Stomach (tissue), 8 donors: ENCODE measurements at regions not wholly inside any gene's neighbourhood (a gene's known extent, or its start where the extent isn't known, plus 50 kb on each side); places are given as distances from the start of the nearest gene placed in this dataset.
"Not testable (repeated sequence)": the region's sequence is repeated elsewhere in the genome, so short reads cannot be mapped to it uniquely, and the experiment has no call there.

Experiments used
- DNase-seq, 2 donors: peaks; one replicate each; pipeline versions ENCODE4 v3.0.0 to v3.0.0-alpha.2; 2013 to 2019
- H3K27ac ChIP-seq, 5 donors: fragments of 200-600 bp in 4 of 5; sonication (generic) in 4 of 5; one replicate each; pipeline ENCODE4 v1.5.1; 2013 to 2019; ENCODE audit warnings: mild to moderate bottlenecking in 1 of 5, moderate library complexity in 1 of 5
- H3K27me3 ChIP-seq, 3 donors: fragments of 200-600 bp; sonication (generic); one replicate each; pipeline ENCODE4 v1.5.1; 2017 to 2019; ENCODE audit warnings: mixed run types in 1 of 3
- H3K36me3 ChIP-seq, 4 donors: fragments of 200-600 bp; sonication (generic); 1 replicate in 3 of 4; 2 replicates in 1 of 4; pipeline ENCODE4 v1.5.1; 2016 to 2019
- H3K4me1 ChIP-seq, 4 donors: fragments of 200-600 bp; sonication (generic); one replicate each; pipeline ENCODE4 v1.5.1; 2016 to 2019
- H3K4me3 ChIP-seq, 4 donors: fragments of 200-600 bp; sonication (generic) in 3 of 4; one replicate each; pipeline ENCODE4 v1.5.1; 2016 to 2019; ENCODE audit warnings: mild to moderate bottlenecking in 1 of 4
- H3K9me3 ChIP-seq, 4 donors: fragments of 200-600 bp; sonication (generic); one replicate each; pipeline ENCODE4 v1.5.1; 2016 to 2019
- EP300 ChIP-seq: sonication (generic); formaldehyde crosslinking; IDR thresholded peaks from one replicate; pipeline ENCODE4 v1.6.1; 2017; ENCODE audit warnings: antibody characterized with exemption
- POLR2A ChIP-seq, 4 donors: fragments of 450-650 bp; IDR thresholded peaks; one replicate each; pipeline ENCODE4 v1.6.1; 2016; ENCODE audit warnings: antibody characterized with exemption in 4 of 4, control low read depth in 2 of 4, mild to moderate bottlenecking in 1 of 4, moderate library complexity in 1 of 4
- POLR2AphosphoS5 ChIP-seq, 3 donors: sonication (generic); formaldehyde crosslinking; IDR thresholded peaks; one replicate each; pipeline ENCODE4 v1.6.1; 2016; ENCODE audit warnings: antibody characterized with exemption in 3 of 3
- WGBS, 5 donors: extraction: QIAGEN DNeasy Blood & Tissue Kit in 3 of 5; methylation state at CpG; one replicate each; pipeline versions ENCODE4 v1.1.5 to v1.1.7; 2013 to 2018; 5-methylcytosine and 5-hydroxymethylcytosine counted together
- intact Hi-C: fragments of 100-400 bp; cut with DNase I; formaldehyde crosslinking; loops from one replicate; pipeline ENCODE4 v1.15.1; 2023; ENCODE audit warnings: low total_unique reads
- TF ChIP-seq, protein P1 (sequence below), 7 experiments: fragments of 450-650 bp in 4 of 7; fragments of 200-600 bp in 3 of 7; sonication (generic) in 3 of 7; IDR thresholded peaks; one replicate each; pipeline ENCODE4 v1.5.1; 2016 to 2019; ENCODE audit warnings: antibody characterized with exemption in 7 of 7, control low read depth in 2 of 7, mild to moderate bottlenecking in 1 of 7
- donor health status: healthy with polysubstance abuse.
- donor health status: Bipolar disorder and iron deficiency.
- donor health status: healthy.

DNA sequence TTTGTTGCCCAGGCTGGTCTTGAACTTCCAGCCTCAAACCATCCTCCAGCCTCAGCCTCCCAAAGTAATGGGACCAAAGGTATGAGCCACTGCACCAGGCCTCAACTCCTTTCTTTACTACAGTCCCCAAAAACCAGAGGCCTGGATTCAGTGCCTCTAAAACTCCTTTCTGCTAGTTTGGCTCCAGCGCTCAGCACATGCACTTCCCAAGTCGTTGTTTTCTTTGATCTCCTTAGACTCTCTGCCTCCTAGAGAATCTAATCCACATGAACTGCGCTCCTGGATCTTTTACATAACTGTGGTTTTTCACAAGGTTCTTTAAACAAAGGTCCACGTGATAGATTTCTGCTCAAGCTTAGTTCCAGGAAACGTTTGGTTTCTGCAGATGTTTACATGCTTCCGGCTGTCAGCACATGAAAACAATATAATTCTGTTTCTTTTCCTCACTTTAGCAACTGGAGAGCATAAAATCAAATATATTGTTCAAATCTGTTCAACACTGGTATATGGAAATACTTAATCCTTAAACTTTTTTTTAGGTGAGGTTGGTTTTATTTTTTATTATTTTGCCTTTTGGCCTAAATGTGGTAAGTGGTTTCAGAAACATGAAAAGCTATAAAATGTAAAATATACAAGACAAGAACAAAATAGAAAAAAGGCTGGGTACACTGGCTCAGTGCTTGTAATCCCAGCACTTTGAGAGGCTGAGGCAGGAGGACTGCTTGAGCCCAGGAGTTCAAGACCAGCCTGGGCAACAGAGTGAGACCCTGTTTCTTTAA, 270.5 kb upstream of the MKLN1 start:
- peaks cover 0 to 9% (median 0%) of the 10 kb centered on the region in 4 donors for H3K36me3 ChIP-seq
- H3K27me3 ChIP-seq, result no peaks in the 10 kb centered on the region
- 1 to 10% (median 2%) methylated on average over 6 of the region's 6 CpGs for WGBS, 5 donors
- H3K9me3 ChIP-seq, result no peaks in the 10 kb centered on the region
- intact Hi-C loops, result no loop called here
- DNase-seq, result peak in 1 of 2 donors; percentile 80
- H3K27ac ChIP-seq, result peak overlapping the region; percentile 66 to 89 (median 83)
- H3K4me3 ChIP-seq, result peak overlapping the region in 1 of 4 donors; percentile 3
- peaks cover 35 to 79% (median 63%) of the 10 kb centered on the region in 4 donors for H3K4me1 ChIP-seq
- TF ChIP-seq, protein P1, sequence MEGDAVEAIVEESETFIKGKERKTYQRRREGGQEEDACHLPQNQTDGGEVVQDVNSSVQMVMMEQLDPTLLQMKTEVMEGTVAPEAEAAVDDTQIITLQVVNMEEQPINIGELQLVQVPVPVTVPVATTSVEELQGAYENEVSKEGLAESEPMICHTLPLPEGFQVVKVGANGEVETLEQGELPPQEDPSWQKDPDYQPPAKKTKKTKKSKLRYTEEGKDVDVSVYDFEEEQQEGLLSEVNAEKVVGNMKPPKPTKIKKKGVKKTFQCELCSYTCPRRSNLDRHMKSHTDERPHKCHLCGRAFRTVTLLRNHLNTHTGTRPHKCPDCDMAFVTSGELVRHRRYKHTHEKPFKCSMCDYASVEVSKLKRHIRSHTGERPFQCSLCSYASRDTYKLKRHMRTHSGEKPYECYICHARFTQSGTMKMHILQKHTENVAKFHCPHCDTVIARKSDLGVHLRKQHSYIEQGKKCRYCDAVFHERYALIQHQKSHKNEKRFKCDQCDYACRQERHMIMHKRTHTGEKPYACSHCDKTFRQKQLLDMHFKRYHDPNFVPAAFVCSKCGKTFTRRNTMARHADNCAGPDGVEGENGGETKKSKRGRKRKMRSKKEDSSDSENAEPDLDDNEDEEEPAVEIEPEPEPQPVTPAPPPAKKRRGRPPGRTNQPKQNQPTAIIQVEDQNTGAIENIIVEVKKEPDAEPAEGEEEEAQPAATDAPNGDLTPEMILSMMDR (IDR thresholded peaks at IDR 0.05), result no peak
- peak; percentile 52 to 90 (median 65) for TF ChIP-seq POLR2AphosphoS5 (IDR thresholded peaks at IDR 0.05)

DNA sequence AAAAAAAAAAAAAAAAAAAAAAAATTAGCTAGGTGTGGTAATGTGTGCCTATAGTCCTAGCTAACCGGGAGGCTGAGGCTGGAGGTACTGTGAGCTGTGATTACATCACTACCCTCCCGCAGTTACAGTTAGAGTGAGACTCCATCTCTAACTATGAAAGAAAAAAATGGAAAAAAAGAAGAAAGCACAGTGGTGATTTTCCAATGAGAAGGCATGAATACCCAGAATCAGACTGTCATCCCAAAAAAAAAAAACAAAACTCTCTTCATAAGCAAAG, 269.9 kb upstream of the MKLN1 start:
- no peak for TF ChIP-seq EP300
- TF ChIP-seq POLR2AphosphoS5 (IDR thresholded peaks at IDR 0.05), result no peak
- no peak for TF ChIP-seq POLR2A (IDR thresholded peaks at IDR 0.05)
- TF ChIP-seq, protein P1 (IDR thresholded peaks at IDR 0.05), result no peak
- H3K27me3 ChIP-seq, result no peaks in the 10 kb centered on the region
- 4 to 31% (median 23%) methylated on average over 2 of the region's 2 CpGs for WGBS, 5 donors
- H3K9me3 ChIP-seq, result no peaks in the 10 kb centered on the region
- peaks cover 0 to 7% (median 0%) of the 10 kb centered on the region in 4 donors for H3K36me3 ChIP-seq
- peak overlapping the region in 1 of 4 donors; percentile 3 for H3K4me3 ChIP-seq
- peak in 1 of 2 donors; percentile 22 for DNase-seq
- intact Hi-C loops, result no loop called here
- peaks cover 30 to 74% (median 60%) of the 10 kb centered on the region in 4 donors for H3K4me1 ChIP-seq
- H3K27ac ChIP-seq, result peak overlapping the region; percentile 66 to 89 (median 83)

DNA sequence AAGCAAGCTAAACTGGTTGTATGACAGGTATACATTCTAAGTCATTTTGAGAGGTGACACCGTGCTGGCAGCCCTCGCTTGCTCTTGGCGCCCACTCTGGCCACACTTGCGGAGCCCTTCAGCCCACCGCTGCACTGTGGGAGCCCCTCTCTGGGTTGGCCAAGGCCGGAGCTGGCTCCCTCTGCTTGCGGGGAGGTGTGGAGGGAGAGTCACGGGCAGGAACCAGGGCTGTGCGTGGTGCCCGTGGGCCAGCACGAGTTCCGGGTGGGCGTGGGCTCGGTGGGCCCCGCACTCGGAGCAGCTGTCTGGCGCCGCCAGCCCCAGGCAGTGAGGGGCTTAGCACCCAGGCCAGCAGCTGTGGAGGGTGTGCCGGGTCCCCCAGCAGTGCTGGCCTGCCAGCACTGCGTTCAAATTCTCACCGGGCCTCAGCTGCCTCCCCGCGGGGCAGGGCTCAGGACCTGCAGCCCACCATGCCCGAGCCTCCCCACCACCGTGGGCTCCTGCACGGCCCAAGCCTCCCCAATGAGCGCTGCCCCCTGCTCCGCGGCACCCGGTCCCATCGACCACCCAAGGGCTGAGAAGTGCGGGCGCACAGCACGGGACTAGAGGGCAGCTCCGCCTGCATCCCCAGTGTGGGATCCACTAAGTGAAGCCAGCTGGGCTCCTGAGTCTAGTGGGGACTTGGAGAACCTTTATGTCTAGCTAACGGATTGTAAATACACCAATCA, 269.0 kb upstream of the MKLN1 start:
- DNase-seq, H3K9me3 ChIP-seq, H3K27me3 ChIP-seq, H3K36me3 ChIP-seq, intact Hi-C loops, H3K4me3 ChIP-seq: not testable (repeated sequence)
- peaks cover 26 to 70% (median 55%) of the 10 kb centered on the region in 4 donors for H3K4me1 ChIP-seq
- 92 to 95% (median 93%) methylated on average over 22 to 36 of the region's 36 CpGs for WGBS, 5 donors
- H3K27ac ChIP-seq, result peak overlapping the region in 4 of 5 donors; percentile 66 to 89 (median 76)

DNA sequence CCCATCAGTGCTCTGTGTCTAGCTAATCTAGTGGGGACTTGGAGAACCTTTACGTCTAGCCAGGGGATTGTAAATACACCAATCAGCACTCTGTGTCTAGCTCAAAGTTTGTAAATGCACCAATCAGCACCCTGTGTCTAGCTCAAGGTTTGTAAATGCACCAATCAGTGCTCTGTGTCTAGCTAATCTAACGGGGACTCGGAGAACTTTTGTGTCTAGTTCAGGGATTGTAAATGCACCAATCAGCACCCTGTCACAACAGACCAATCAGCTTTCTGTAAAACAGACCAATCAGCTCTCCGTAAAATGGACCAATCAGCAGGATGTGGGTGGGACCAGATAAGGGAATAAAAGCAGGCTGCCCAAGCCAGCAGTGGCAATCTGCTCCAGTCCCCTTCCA, 268.3 kb upstream of the MKLN1 start:
- peaks cover 26 to 65% (median 50%) of the 10 kb centered on the region in 4 donors for H3K4me1 ChIP-seq
- H3K9me3 ChIP-seq, H3K4me3 ChIP-seq, H3K27me3 ChIP-seq, intact Hi-C loops, H3K27ac ChIP-seq, DNase-seq, H3K36me3 ChIP-seq: not testable (repeated sequence)
- 74 to 100% (median 89%) methylated on average over 4 of the region's 4 CpGs for WGBS, 5 donors

DNA sequence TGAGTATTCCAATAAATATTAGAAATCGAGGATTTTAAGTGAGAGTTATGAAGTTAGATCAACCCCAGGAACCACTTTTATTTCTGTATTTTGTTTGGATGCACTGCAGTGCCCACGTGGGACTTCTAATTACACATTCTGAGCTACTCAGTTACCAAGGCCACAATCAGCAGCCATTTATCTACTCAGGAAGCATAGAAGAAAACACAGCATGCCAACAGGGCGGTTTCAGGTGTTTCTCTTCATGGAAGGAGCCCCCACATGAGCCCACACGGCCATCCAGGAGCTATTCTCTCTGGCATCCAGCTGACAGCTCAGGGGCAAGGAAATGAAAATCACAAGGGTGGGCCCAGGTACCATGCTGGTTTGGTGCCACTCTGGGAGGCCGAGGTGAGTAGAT, 266.5 kb upstream of the MKLN1 start:
- H3K27me3 ChIP-seq, result no peaks in the 10 kb centered on the region
- no peak overlapping the region for H3K4me3 ChIP-seq
- H3K36me3 ChIP-seq, result peaks cover 0 to 8% (median 3%) of the 10 kb centered on the region in 4 donors
- H3K4me1 ChIP-seq, result peaks cover 15 to 58% (median 36%) of the 10 kb centered on the region in 4 donors
- intact Hi-C loops, result no loop called here
- TF ChIP-seq EP300 (no peak), POLR2AphosphoS5 (IDR thresholded peaks at IDR 0.05) (no peak), POLR2A (IDR thresholded peaks at IDR 0.05) (no peak)
- TF ChIP-seq, protein P1 (IDR thresholded peaks at IDR 0.05), result no peak
- peak in 1 of 2 donors; percentile 15 for DNase-seq
- 73 to 82% (median 79%) methylated on average over 5 of the region's 5 CpGs for WGBS, 5 donors
- no peak overlapping the region for H3K27ac ChIP-seq
- no peaks in the 10 kb centered on the region for H3K9me3 ChIP-seq
